ENCODE measurements at regions not wholly inside any gene's neighbourhood (a gene's known extent, or its start where the extent isn't known, plus 50 kb on each side); places are given as distances from the start of the nearest gene placed in this dataset.

DNA sequence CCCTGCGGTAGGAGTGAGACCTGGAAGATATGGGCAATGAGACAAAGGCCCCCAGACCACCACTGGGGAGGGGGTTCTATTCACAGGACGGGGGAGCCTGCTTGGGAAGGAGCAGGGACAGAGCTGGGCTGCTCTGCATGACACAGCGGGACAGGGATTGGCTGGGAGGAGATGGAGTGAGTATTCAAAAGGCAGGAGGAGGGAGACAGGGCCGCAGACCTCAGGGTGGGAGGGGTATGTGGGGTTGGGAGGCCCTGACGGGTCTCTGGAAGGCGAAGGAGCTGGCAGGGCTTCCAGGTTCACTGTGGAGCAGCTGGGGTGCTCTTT lies 60.8 kb upstream of the RPS6KA2 start:
- no peak for DNase-seq

DNA sequence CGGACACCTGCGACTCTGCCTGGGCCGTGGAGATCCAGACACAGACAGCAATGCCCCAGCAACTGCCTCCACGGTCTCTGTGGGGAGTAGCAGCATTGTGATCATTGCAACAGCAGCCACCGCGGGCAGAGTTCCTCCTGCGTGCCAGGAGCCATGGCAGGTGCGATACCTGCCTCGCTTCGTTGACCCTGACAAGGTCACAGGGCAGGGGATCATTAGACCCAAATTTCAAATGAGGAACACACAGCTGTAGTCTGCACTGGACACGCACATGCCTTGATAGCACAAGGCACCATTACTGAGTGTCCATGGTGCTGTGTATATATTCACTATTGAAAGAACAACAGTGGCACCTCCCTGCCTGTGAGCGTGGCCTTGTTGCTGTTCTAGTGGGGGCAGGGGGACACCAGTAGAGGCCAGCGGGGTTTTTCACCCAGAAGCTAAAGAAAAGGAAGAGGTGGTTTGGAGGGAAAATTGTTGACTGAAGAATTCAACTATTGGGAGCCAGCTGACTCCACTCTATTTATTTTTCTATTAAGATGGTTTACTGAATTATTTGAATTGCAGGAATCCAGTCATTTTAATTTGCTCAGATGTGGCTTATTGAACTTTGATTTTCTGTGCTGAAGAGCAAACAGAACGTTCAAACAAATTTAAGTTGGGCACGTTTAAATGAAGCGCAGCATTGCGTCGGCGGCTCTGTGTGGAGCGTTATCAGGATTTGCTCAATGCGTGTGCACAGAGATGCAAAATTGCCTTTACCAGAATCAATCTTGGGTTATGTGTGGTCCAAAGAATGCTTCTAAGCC lies 60.2 kb upstream of the RPS6KA2 start:
- DNase-seq = no peak

- DNase-seq = no peak
Observed at GRCh38 chr6:166686317-166686716, 59.3 kb upstream of the RPS6KA2 start.

DNA sequence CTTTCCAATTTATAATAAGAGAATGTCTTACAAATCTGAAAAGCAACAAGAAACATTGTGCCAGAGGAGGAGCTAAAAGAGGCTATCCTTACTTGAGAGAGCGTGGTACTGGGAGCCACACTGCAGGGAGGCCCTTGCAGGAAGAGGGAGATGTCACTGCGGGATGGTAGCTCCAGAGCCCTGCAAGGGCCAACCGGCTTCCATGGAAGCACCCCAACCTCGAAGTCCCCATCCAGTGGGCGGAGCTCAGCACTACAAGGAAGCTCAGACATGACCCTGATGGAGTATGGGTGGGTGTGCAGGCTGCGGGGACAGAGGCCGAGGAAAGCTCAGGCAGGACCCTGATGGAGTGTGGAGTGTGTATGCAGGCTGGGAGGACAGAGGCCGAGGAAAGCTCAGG lies 57.8 kb upstream of the RPS6KA2 start:
- no peak for DNase-seq

DNA sequence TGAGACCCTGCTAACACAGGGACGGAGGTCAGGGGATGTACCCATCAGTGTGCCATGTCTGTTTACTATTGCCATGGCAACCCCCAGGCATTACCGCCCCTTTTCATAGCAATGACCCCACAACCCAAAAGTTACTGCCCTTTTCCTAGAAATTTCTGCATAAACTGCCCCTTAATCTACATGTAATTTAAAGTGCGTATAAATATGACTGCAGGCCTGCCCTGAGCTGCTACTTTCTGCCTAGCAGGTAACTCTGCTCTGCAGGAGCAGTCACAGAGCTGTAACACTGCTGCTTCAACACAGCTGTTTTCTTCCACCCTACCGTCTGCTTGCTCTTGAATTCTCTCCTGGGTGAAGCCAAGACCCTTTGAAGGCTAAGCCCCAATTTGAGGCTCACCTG lies 57.1 kb upstream of the RPS6KA2 start:
- DNase-seq = no peak

GRCh38 chr6:166683477-166683876 lies 56.4 kb upstream of the RPS6KA2 start:
- DNase-seq = no peak

DNA sequence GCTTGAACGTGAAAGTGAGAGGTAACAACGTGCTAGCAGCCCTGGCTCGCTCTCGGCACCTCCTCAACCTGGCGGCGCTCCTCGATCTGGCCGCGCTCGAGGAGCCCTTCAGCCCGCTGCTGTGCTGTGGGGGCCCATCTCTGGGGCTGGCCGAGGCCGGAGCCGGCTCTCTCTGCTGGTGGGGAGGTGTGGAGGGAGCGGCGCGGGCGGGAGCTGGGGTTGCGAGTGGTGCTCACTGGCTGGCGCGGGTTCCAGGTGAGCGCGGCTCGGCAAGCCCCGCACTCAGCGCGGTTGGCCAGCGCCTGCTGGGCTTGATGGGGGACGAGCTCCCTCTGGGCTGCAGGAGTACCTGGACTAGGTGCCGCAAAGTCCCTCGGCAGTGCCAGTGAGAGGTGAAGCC lies 52.5 kb upstream of the RPS6KA2 start:
- DNase-seq = no peak

DNA sequence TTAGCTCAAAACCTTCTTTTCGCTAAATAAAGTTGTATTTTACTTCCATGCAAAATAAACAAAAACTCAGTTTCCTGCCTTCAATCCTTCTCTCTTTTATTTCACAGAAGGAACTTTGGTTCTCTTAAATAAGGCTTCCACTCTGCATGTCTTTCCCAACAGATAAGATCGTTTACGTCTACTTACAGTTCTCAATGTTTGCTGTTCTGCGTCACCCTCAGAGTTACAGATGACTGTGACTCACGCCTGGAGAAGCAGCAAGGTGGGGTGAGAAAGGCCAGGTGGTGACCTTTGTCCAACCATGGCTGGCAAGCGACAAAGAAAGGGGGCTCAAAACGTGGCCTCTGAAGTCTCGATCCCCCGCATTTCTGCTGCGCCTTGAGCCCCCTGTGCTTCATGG lies 51.4 kb upstream of the RPS6KA2 start:
- no peak for DNase-seq

GRCh38 chr6:166677941-166678340 lies 50.9 kb upstream of the RPS6KA2 start:
- no peak for DNase-seq

Measured in MV-4-11 (cell line).